LNCAP (cell line): ENCODE measurements at regions not wholly inside any gene's neighbourhood (a gene's known extent, or its start where the extent isn't known, plus 50 kb on each side); places are given as distances from the start of the nearest gene placed in this dataset.

Experiments
- CTCF ChIP-seq: fragments of 450-650 bp; IDR thresholded peaks from 2 replicates; pipeline ENCODE4 v1.5.1; 2017; ENCODE audit warnings: mild to moderate bottlenecking

- TF ChIP-seq CTCF = no peak
Measured at GRCh38 chr18:22731398-22731797, 201.7 kb upstream of the RBBP8 start.

- TF ChIP-seq CTCF = no peak
Measured at GRCh38 chr18:22734105-22734661, 198.9 kb upstream of the RBBP8 start.

GRCh38 chr18:22734791-22735627 is 198.1 kb upstream of the RBBP8 start:
- TF ChIP-seq CTCF = no peak

GRCh38 chr18:22737054-22737453 is 196.1 kb upstream of the RBBP8 start:
- no peak for TF ChIP-seq CTCF

GRCh38 chr18:22739061-22739642 is 194.0 kb upstream of the RBBP8 start:
- no peak for TF ChIP-seq CTCF

GRCh38 chr18:22739789-22740188 is 193.3 kb upstream of the RBBP8 start:
- no peak for TF ChIP-seq CTCF

- TF ChIP-seq CTCF = no peak
Measured at GRCh38 chr18:22741318-22741717, 191.8 kb upstream of the RBBP8 start.
